Activated CD4-positive, alpha-beta T cell treated with anti-CD3 and anti-CD28 coated beads, Interleukin-2, amount 10 ng/mL, durations not matched to agents 24 days and 14 days (primary cell): ENCODE measurements at regions not wholly inside any gene's neighbourhood (a gene's known extent, or its start where the extent isn't known, plus 50 kb on each side); places are given as distances from the start of the nearest gene placed in this dataset.

Experiments used
- DNase-seq: peaks from one replicate; pipeline ENCODE4 v3.0.0; 2022
- H3K27ac Mint-ChIP-seq: one replicate; pipeline ENCODE4 v1.8.0; 2022; ENCODE audit warnings: mild to moderate bottlenecking, mixed read lengths
- H3K27me3 Mint-ChIP-seq: one replicate; pipeline ENCODE4 v1.8.0; 2022; ENCODE audit warnings: mixed read lengths
- H3K36me3 Mint-ChIP-seq: one replicate; pipeline ENCODE4 v1.8.0; 2022; ENCODE audit warnings: low read depth, mild to moderate bottlenecking, mixed read lengths
- H3K4me1 Mint-ChIP-seq: one replicate; pipeline ENCODE4 v1.8.0; 2021; ENCODE audit warnings: mixed read lengths
- H3K4me3 Mint-ChIP-seq: one replicate; pipeline ENCODE4 v1.8.0; 2022; ENCODE audit warnings: mild to moderate bottlenecking, moderate library complexity, mixed read lengths
- H3K9me3 Mint-ChIP-seq: one replicate; pipeline ENCODE4 v1.8.0; 2021; ENCODE audit warnings: mixed read lengths
- intact Hi-C: fragments of 100-400 bp; cut with micrococcal nuclease; formaldehyde crosslinking; loops from one replicate; pipeline ENCODE4 v1.15.1; 2023

GRCh38 chr22:49123621-49124192 is 704.0 kb downstream of the BRD1 start:
- H3K4me1 Mint-ChIP-seq = no peaks in the 10 kb centered on the region
- no peak for DNase-seq
- H3K36me3 Mint-ChIP-seq = no peaks in the 10 kb centered on the region
- H3K27ac Mint-ChIP-seq = no peak overlapping the region
- no peaks in the 10 kb centered on the region for H3K27me3 Mint-ChIP-seq
- no peak overlapping the region for H3K4me3 Mint-ChIP-seq
- no peaks in the 10 kb centered on the region for H3K9me3 Mint-ChIP-seq
- intact Hi-C loops = no loop called here

- Mint-ChIP-seq H3K36me3 (no peaks in the 10 kb centered on the region), H3K4me1 (no peaks in the 10 kb centered on the region), H3K27ac (no peak overlapping the region), H3K27me3 (no peaks in the 10 kb centered on the region), H3K4me3 (no peak overlapping the region), H3K9me3 (no peaks in the 10 kb centered on the region)
- intact Hi-C loops = no loop called here
- DNase-seq = no peak
These were observed 708.1 kb downstream of the BRD1 start for GRCh38 chr22:49119551-49119952.

- Mint-ChIP-seq H3K9me3 (no peaks in the 10 kb centered on the region), H3K4me3 (no peak overlapping the region), H3K36me3 (no peaks in the 10 kb centered on the region), H3K4me1 (no peaks in the 10 kb centered on the region), H3K27ac (no peak overlapping the region), H3K27me3 (no peaks in the 10 kb centered on the region)
- no peak for DNase-seq
- intact Hi-C loops = no loop called here
These were observed 709.6 kb downstream of the BRD1 start for GRCh38 chr22:49118065-49118464.

- Mint-ChIP-seq H3K36me3 (no peaks in the 10 kb centered on the region), H3K27ac (no peak overlapping the region), H3K4me1 (no peaks in the 10 kb centered on the region), H3K9me3 (no peaks in the 10 kb centered on the region), H3K4me3 (no peak overlapping the region), H3K27me3 (no peaks in the 10 kb centered on the region)
- no peak for DNase-seq
- intact Hi-C loops = no loop called here
These were observed 710.2 kb downstream of the BRD1 start for GRCh38 chr22:49117486-49117885.

- intact Hi-C loops = no loop called here
- no peak for DNase-seq
- Mint-ChIP-seq H3K4me1 (no peaks in the 10 kb centered on the region), H3K27ac (no peak overlapping the region), H3K27me3 (no peaks in the 10 kb centered on the region), H3K9me3 (no peaks in the 10 kb centered on the region), H3K36me3 (no peaks in the 10 kb centered on the region), H3K4me3 (no peak overlapping the region)
These were observed 711.1 kb downstream of the BRD1 start for GRCh38 chr22:49116486-49117120.

- Mint-ChIP-seq H3K9me3 (no peaks in the 10 kb centered on the region), H3K27ac (no peak overlapping the region), H3K27me3 (no peaks in the 10 kb centered on the region), H3K36me3 (no peaks in the 10 kb centered on the region), H3K4me3 (no peak overlapping the region), H3K4me1 (no peaks in the 10 kb centered on the region)
- no peak for DNase-seq
- intact Hi-C loops = no loop called here
These were observed 711.7 kb downstream of the BRD1 start for GRCh38 chr22:49116021-49116420.

GRCh38 chr22:49115197-49115596 is 712.5 kb downstream of the BRD1 start:
- intact Hi-C loops = no loop called here
- no peak overlapping the region for H3K4me3 Mint-ChIP-seq
- H3K36me3 Mint-ChIP-seq = no peaks in the 10 kb centered on the region
- no peak overlapping the region for H3K27ac Mint-ChIP-seq
- H3K27me3 Mint-ChIP-seq = no peaks in the 10 kb centered on the region
- no peaks in the 10 kb centered on the region for H3K4me1 Mint-ChIP-seq
- DNase-seq = no peak
- H3K9me3 Mint-ChIP-seq = no peaks in the 10 kb centered on the region

GRCh38 chr22:49113758-49114157 is 713.9 kb downstream of the BRD1 start:
- Mint-ChIP-seq H3K27me3 (no peaks in the 10 kb centered on the region), H3K4me3 (no peak overlapping the region), H3K36me3 (no peaks in the 10 kb centered on the region), H3K4me1 (no peaks in the 10 kb centered on the region), H3K9me3 (no peaks in the 10 kb centered on the region), H3K27ac (no peak overlapping the region)
- intact Hi-C loops = no loop called here
- DNase-seq = no peak

GRCh38 chr22:49112661-49113626 is 714.7 kb downstream of the BRD1 start:
- no peaks in the 10 kb centered on the region for H3K9me3 Mint-ChIP-seq
- no peak overlapping the region for H3K27ac Mint-ChIP-seq
- intact Hi-C loops = no loop called here

GRCh38 chr22:49112176-49112575 is 715.5 kb downstream of the BRD1 start:
- Mint-ChIP-seq H3K27me3 (no peaks in the 10 kb centered on the region), H3K27ac (no peak overlapping the region), H3K4me1 (no peaks in the 10 kb centered on the region), H3K36me3 (no peaks in the 10 kb centered on the region), H3K9me3 (no peaks in the 10 kb centered on the region), H3K4me3 (no peak overlapping the region)
- DNase-seq = no peak
- intact Hi-C loops = no loop called here

More at GRCh38 chr22:49112661-49113626, 714.7 kb downstream of the BRD1 start:
- Mint-ChIP-seq H3K36me3 (no peaks in the 10 kb centered on the region), H3K4me3 (no peak overlapping the region), H3K27me3 (no peaks in the 10 kb centered on the region), H3K4me1 (no peaks in the 10 kb centered on the region)
- DNase-seq = no peak

GRCh38 chr22:49111085-49111484 is 716.6 kb downstream of the BRD1 start:
- intact Hi-C loops = no loop called here
- Mint-ChIP-seq H3K4me3 (no peak overlapping the region), H3K36me3 (no peaks in the 10 kb centered on the region), H3K27ac (no peak overlapping the region), H3K27me3 (no peaks in the 10 kb centered on the region), H3K9me3 (no peaks in the 10 kb centered on the region), H3K4me1 (no peaks in the 10 kb centered on the region)
- no peak for DNase-seq

GRCh38 chr22:49108636-49109315 is 718.9 kb downstream of the BRD1 start:
- Mint-ChIP-seq H3K36me3 (no peaks in the 10 kb centered on the region), H3K27ac (no peak overlapping the region), H3K4me1 (no peaks in the 10 kb centered on the region), H3K4me3 (no peak overlapping the region), H3K27me3 (no peaks in the 10 kb centered on the region), H3K9me3 (no peaks in the 10 kb centered on the region)
- intact Hi-C loops = no loop called here
- no peak for DNase-seq

GRCh38 chr22:49107961-49108530 is 719.6 kb downstream of the BRD1 start:
- no peaks in the 10 kb centered on the region for H3K27me3 Mint-ChIP-seq
- DNase-seq = no peak
- no peaks in the 10 kb centered on the region for H3K4me1 Mint-ChIP-seq
- no peak overlapping the region for H3K4me3 Mint-ChIP-seq
- no peak overlapping the region for H3K27ac Mint-ChIP-seq
- intact Hi-C loops = no loop called here
- H3K9me3 Mint-ChIP-seq = no peaks in the 10 kb centered on the region
- no peaks in the 10 kb centered on the region for H3K36me3 Mint-ChIP-seq
